Endodermal cell (in vitro differentiated cells): ENCODE measurements at regions not wholly inside any gene's neighbourhood (a gene's known extent, or its start where the extent isn't known, plus 50 kb on each side); places are given as distances from the start of the nearest gene placed in this dataset.

Experiments used
- DNase-seq: peaks from one replicate; pipeline ENCODE4 v3.0.0-alpha.2; 2017
- H3K27ac ChIP-seq: 2 replicates; pipeline ENCODE4 v1.5.1; 2013; ENCODE audit warnings: mild to moderate bottlenecking, low read depth, low read length, moderate library complexity
- H3K27me3 ChIP-seq: 2 replicates; pipeline ENCODE4 v1.6.1; 2013; ENCODE audit warnings: mild to moderate bottlenecking, low read length, moderate library complexity; ENCODE audit not compliant: insufficient read depth, control insufficient read depth, poor library complexity, severe bottlenecking
- H3K36me3 ChIP-seq: 2 replicates; pipeline ENCODE4 v1.7.0; 2013; ENCODE audit warnings: mild to moderate bottlenecking, low read length, moderate library complexity; ENCODE audit not compliant: control insufficient read depth, insufficient read depth
- H3K4me1 ChIP-seq: one replicate; pipeline ENCODE4 v1.7.0; 2013; ENCODE audit warnings: low read length; ENCODE audit not compliant: control insufficient read depth, insufficient read depth
- H3K4me3 ChIP-seq: 2 replicates; pipeline ENCODE4 v1.5.1; 2013; ENCODE audit warnings: mild to moderate bottlenecking, low read length, moderate library complexity
- H3K9ac ChIP-seq: 2 replicates; pipeline ENCODE4 v1.6.1; 2013; ENCODE audit warnings: mild to moderate bottlenecking, low read length, moderate library complexity; ENCODE audit not compliant: poor library complexity, severe bottlenecking; ENCODE audit errors: extremely low read depth
- H3K9me3 ChIP-seq: 2 replicates; pipeline ENCODE4 v1.6.1; 2013; ENCODE audit warnings: mild to moderate bottlenecking, low read length, moderate library complexity; ENCODE audit not compliant: control insufficient read depth
- H3K27ac Mint-ChIP-seq: 2 replicates; pipeline ENCODE4 v1.8.0; 2020; ENCODE audit warnings: mixed read lengths
- H3K27me3 Mint-ChIP-seq: 2 replicates; pipeline ENCODE4 v1.8.0; 2021; ENCODE audit warnings: mild to moderate bottlenecking, mixed read lengths; ENCODE audit not compliant: insufficient read depth
- H3K36me3 Mint-ChIP-seq: 2 replicates; pipeline ENCODE4 v1.8.0; 2020; ENCODE audit warnings: low read depth, mixed read lengths
- H3K4me1 Mint-ChIP-seq: 2 replicates; pipeline ENCODE4 v1.8.0; 2020; ENCODE audit warnings: mixed read lengths
- H3K4me3 Mint-ChIP-seq: 2 replicates; pipeline ENCODE4 v1.8.0; 2020; ENCODE audit warnings: mild to moderate bottlenecking, moderate library complexity, mixed read lengths
- H3K9me3 Mint-ChIP-seq: 2 replicates; pipeline ENCODE4 v1.8.0; 2020; ENCODE audit warnings: mild to moderate bottlenecking, mixed read lengths
- CTCF ChIP-seq: fragments of 200-600 bp; sonication (generic); conservative IDR thresholded peaks from 2 replicates; pipeline ENCODE4 v1.5.0; 2021; ENCODE audit warnings: antibody characterized with exemption, mild to moderate bottlenecking
- WGBS, 2 experiments: methylation state at CpG; one replicate each; pipeline versions ENCODE4 v1.1.5 to v1.1.7; 2013; ENCODE audit warnings: missing lambda C conversion rate in 2 of 2, mixed read lengths in 1 of 2; ENCODE audit not compliant: insufficient coverage in 1 of 2, insufficient read length in 1 of 2; 5-methylcytosine and 5-hydroxymethylcytosine counted together

GRCh38 chr21:26275801-26276200 is 105.2 kb upstream of the APP start:
- peaks cover 2% of the 10 kb centered on the region for H3K36me3 Mint-ChIP-seq
- Histone ChIP-seq H3K9me3 (peaks cover 50% of the 10 kb centered on the region), H3K4me3 (no peak overlapping the region), H3K9ac (no peak overlapping the region), H3K27ac (no peak overlapping the region), H3K27me3 (no peaks in the 10 kb centered on the region), H3K36me3 (no peaks in the 10 kb centered on the region), H3K4me1 (no peaks in the 10 kb centered on the region)
- no peak for TF ChIP-seq CTCF
- no peak for DNase-seq
- H3K27me3 Mint-ChIP-seq: peaks cover 3% of the 10 kb centered on the region
- H3K27ac Mint-ChIP-seq: no peak overlapping the region
- H3K4me1 Mint-ChIP-seq: peaks cover 4% of the 10 kb centered on the region
- WGBS, 2 experiments: no CpG with 5 or more reads among the region's 1 CpG
- no peak overlapping the region for H3K4me3 Mint-ChIP-seq
- peaks cover 49% of the 10 kb centered on the region for H3K9me3 Mint-ChIP-seq

- Histone ChIP-seq H3K27me3 (no peaks in the 10 kb centered on the region), H3K4me1 (no peaks in the 10 kb centered on the region), H3K27ac (no peak overlapping the region), H3K9me3 (peaks cover 50% of the 10 kb centered on the region), H3K36me3 (no peaks in the 10 kb centered on the region), H3K9ac (no peak overlapping the region), H3K4me3 (no peak overlapping the region)
- Mint-ChIP-seq H3K27ac (no peak overlapping the region), H3K4me3 (no peak overlapping the region), H3K36me3 (peaks cover 4% of the 10 kb centered on the region), H3K4me1 (peaks cover 1% of the 10 kb centered on the region), H3K27me3 (no peaks in the 10 kb centered on the region), H3K9me3 (peaks cover 50% of the 10 kb centered on the region)
- TF ChIP-seq CTCF: no peak
- DNase-seq: no peak
Observed at GRCh38 chr21:26273686-26274313, 103.2 kb upstream of the APP start.

- no peak overlapping the region for H3K4me3 ChIP-seq
- no peaks in the 10 kb centered on the region for H3K4me1 ChIP-seq
- no peak overlapping the region for H3K27ac Mint-ChIP-seq
- TF ChIP-seq CTCF: no peak
- H3K9me3 Mint-ChIP-seq: peaks cover 16% of the 10 kb centered on the region
- no peaks in the 10 kb centered on the region for H3K27me3 ChIP-seq
- H3K4me1 Mint-ChIP-seq: peaks cover 2% of the 10 kb centered on the region
- H3K27ac ChIP-seq: no peak overlapping the region
- H3K27me3 Mint-ChIP-seq: peaks cover 2% of the 10 kb centered on the region
- H3K4me3 Mint-ChIP-seq: no peak overlapping the region
- DNase-seq: no peak
- no peaks in the 10 kb centered on the region for H3K36me3 ChIP-seq
- H3K9ac ChIP-seq: no peak overlapping the region
- WGBS, 2 experiments: 94% methylated on average over 3 to 4 of the region's 4 CpGs
- H3K9me3 ChIP-seq: peaks cover 12% of the 10 kb centered on the region
- peaks cover 2% of the 10 kb centered on the region for H3K36me3 Mint-ChIP-seq
Observed at GRCh38 chr21:26267389-26267788, 96.8 kb upstream of the APP start.
